K562 (cell line): ENCODE measurements at regions not wholly inside any gene's neighbourhood (a gene's known extent, or its start where the extent isn't known, plus 50 kb on each side); places are given as distances from the start of the nearest gene placed in this dataset.

ENCODE experiments used
- ATAC-seq: fragments of 200-7000 bp; cut with Tn5 transposase; 3 replicates; pipeline ENCODE4 v1.9.1; 2020; ENCODE audit warnings: moderate library complexity
- BruUV-seq: library from RNA; stranded (reverse); fragments of 400-500 nt; replicated peaks from 2 replicates; lab custom pipeline; 2021; lab: Mats Ljungman, UMichigan
- CTCF ChIA-PET: fragments of 300-600 bp; formaldehyde crosslinking; extraction: SDS; loops from one replicate; lab custom pipeline; 2021; ENCODE audit warnings: low intra/inter-chr PET ratio; lab: Yijun Ruan, JAX
- POLR2A ChIA-PET: fragments of 300-600, 350-650 bp; sonication (Branson Sonifier 250); formaldehyde crosslinking; extraction: SDS; loops from one replicate; lab custom pipeline; 2021; ENCODE audit warnings: antibody characterized with exemption, inconsistent platforms; lab: Yijun Ruan, JAX
- DNase-seq, 4 experiments: peaks; one replicate each; pipeline versions ENCODE4 v3.0.0 to v3.0.0-alpha.2; 2011 to 2018; ENCODE audit warnings: low spot score in 3 of 4, mixed read lengths in 3 of 4; ENCODE audit errors: extremely low read depth in 1 of 4
- FAIRE-seq: peaks from 2 replicates; lab custom pipeline; 2011; peaks lifted over from hg19 to GRCh38; lab: Jason Lieb, UNC
- H2AFZ ChIP-seq: 2 replicates; pipeline ENCODE4 v1.6.0; 2011; ENCODE audit warnings: low read depth, low read length, control low read depth, inconsistent platforms
- H3K27ac ChIP-seq: fragments of 200-600 bp; 3 replicates; pipeline ENCODE4 v1.8.0; 2011; ENCODE audit warnings: low read depth, mild to moderate bottlenecking, control low read depth, inconsistent platforms, low read length, moderate library complexity, mixed read lengths; ENCODE audit errors: extremely low read depth
- H3K27me3 ChIP-seq, 2 experiments: fragments of 300-600 bp in 1 of 2; 2 replicates in 1 of 2; 3 replicates in 1 of 2; pipeline versions ENCODE4 v1.6.0 to v1.8.0; 2011; ENCODE audit warnings: inconsistent platforms in 2 of 2, low read length in 2 of 2, mild to moderate bottlenecking in 1 of 2, mixed read lengths in 1 of 2, moderate library complexity in 1 of 2; ENCODE audit not compliant: control insufficient read depth in 2 of 2, insufficient read depth in 2 of 2
- H3K36me3 ChIP-seq: fragments of 300-600 bp; 3 replicates; pipeline ENCODE4 v1.8.0; 2011; ENCODE audit warnings: mild to moderate bottlenecking, low read length, inconsistent platforms; ENCODE audit not compliant: control insufficient read depth, insufficient read depth
- H3K4me1 ChIP-seq, 2 experiments: fragments of 200-600 bp in 1 of 2; replicated peaks in 1 of 2; 2 replicates in 1 of 2; 3 replicates in 1 of 2; pipeline versions ENCODE4 v1.5.1 to v1.8.0; 2011; ENCODE audit warnings: inconsistent platforms in 2 of 2, low read length in 2 of 2, mild to moderate bottlenecking in 1 of 2, mixed read lengths in 1 of 2, moderate library complexity in 1 of 2; ENCODE audit not compliant: control insufficient read depth in 2 of 2, insufficient read depth in 2 of 2
- H3K4me2 ChIP-seq: 2 replicates; pipeline ENCODE4 v1.6.1; 2011; ENCODE audit warnings: low read length, control low read depth, inconsistent platforms, mixed read lengths; ENCODE audit not compliant: insufficient read depth
- H3K4me3 ChIP-seq: fragments of 200-600 bp; sonication (generic), shearing (Covaris generic); 2 replicates; pipeline ENCODE4 v1.5.1; 2016; ENCODE audit warnings: control low read depth, inconsistent platforms
- H3K79me2 ChIP-seq: fragments of 200-600 bp; 3 replicates; pipeline ENCODE4 v1.8.0; 2011; ENCODE audit warnings: low read length, inconsistent platforms; ENCODE audit not compliant: control insufficient read depth, insufficient read depth
- H3K9ac ChIP-seq, 2 experiments: 2 replicates each; pipeline versions ENCODE4 v1.6.0 to v1.6.1; 2011; ENCODE audit warnings: low read depth in 2 of 2, low read length in 2 of 2, control low read depth in 1 of 2, inconsistent platforms in 1 of 2, mild to moderate bottlenecking in 1 of 2, mixed read lengths in 1 of 2; ENCODE audit not compliant: insufficient read depth in 1 of 2
- H3K9me1 ChIP-seq: one replicate; pipeline ENCODE4 v1.6.0; 2011; ENCODE audit warnings: inconsistent platforms, mild to moderate bottlenecking, low read length, moderate library complexity; ENCODE audit not compliant: control insufficient read depth, insufficient read depth
- H3K9me3 ChIP-seq: replicated peaks from 2 replicates; pipeline ENCODE4 v1.5.1; 2011; ENCODE audit warnings: low read depth, low read length, inconsistent platforms; ENCODE audit not compliant: control insufficient read depth, insufficient read depth
- H4K20me1 ChIP-seq: replicated peaks from 2 replicates; pipeline ENCODE4 v1.6.1; 2011; ENCODE audit warnings: low read length, inconsistent platforms, mixed read lengths; ENCODE audit not compliant: control insufficient read depth, insufficient read depth
- E2F3 ChIP-seq: fragments of 250-450 bp; sonication (Bioruptor Pico); IDR thresholded peaks from 2 replicates; pipeline ENCODE4 v1.4.0; 2020; ENCODE audit warnings: mild to moderate bottlenecking
- HDGF ChIP-seq: fragments of 450-650 bp; IDR thresholded peaks from 2 replicates; pipeline ENCODE4 v1.6.1; 2016
- KHSRP ChIP-seq: fragments of 450-650 bp; IDR thresholded peaks from 2 replicates; pipeline ENCODE4 v1.6.1; 2017
- STAG1 ChIP-seq: sonication (generic); formaldehyde crosslinking; IDR thresholded peaks from 2 replicates; pipeline ENCODE4 v1.5.0; 2020; ENCODE audit warnings: missing genetic modification reagents, borderline replicate concordance
- ZNF57 ChIP-seq: fragments of 450-650 bp; formaldehyde crosslinking; IDR thresholded peaks from 2 replicates; pipeline ENCODE4 v1.4.0; 2020; ENCODE audit warnings: mild to moderate bottlenecking, moderate library complexity
- ZNF764 ChIP-seq: fragments of 250-450 bp; sonication (Bioruptor Pico); IDR thresholded peaks from 2 replicates; pipeline ENCODE4 v1.4.0; 2020; ENCODE audit warnings: low read depth, mild to moderate bottlenecking, moderate library complexity
- ZNF77 ChIP-seq: fragments of 250-450 bp; sonication (Bioruptor Pico); IDR thresholded peaks from 2 replicates; pipeline ENCODE4 v1.5.0; 2020
- WGBS: fragments of 100-300 bp; shearing (Covaris generic); methylation state at CpG from one replicate; pipeline ENCODE4 v1.1.6; 2016; ENCODE audit warnings: low coverage, mixed read lengths; ENCODE audit not compliant: insufficient coverage; ENCODE audit errors: missing lambda C conversion rate; 5-methylcytosine and 5-hydroxymethylcytosine counted together
- in situ Hi-C: fragments of 300-500 bp; cut with MboI; formaldehyde crosslinking; loops from 4 replicates; pipeline ENCODE4 v1.15.0; 2018; ENCODE audit warnings: inconsistent platforms, mixed read lengths
- intact Hi-C: fragments of 100-400 bp; cut with micrococcal nuclease; formaldehyde crosslinking; loops from 2 replicates; pipeline ENCODE4 v1.14.2; 2022
- TF ChIP-seq, protein P1 (sequence below): fragments of 450-650 bp; IDR thresholded peaks from 2 replicates; pipeline ENCODE4 v1.6.1; 2018; ENCODE audit warnings: mild to moderate bottlenecking, low read depth; ENCODE audit not compliant: partially characterized antibody
- TF ChIP-seq, protein P2 (sequence below), 2 experiments: fragments of 450-650 bp in 1 of 2; sonication (generic) in 1 of 2; formaldehyde crosslinking in 1 of 2; IDR thresholded peaks in 1 of 2; conservative IDR thresholded peaks in 1 of 2; 2 replicates each; pipeline versions ENCODE4 v1.6.1 to v1.8.1; 2016 to 2023; ENCODE audit warnings: mild to moderate bottlenecking in 2 of 2, moderate library complexity in 2 of 2, inconsistent platforms in 1 of 2, missing genetic modification reagents in 1 of 2
- TF ChIP-seq, protein P3 (sequence below): sonication (generic); formaldehyde crosslinking; IDR thresholded peaks from 2 replicates; pipeline ENCODE4 v1.8.1; 2022; ENCODE audit warnings: missing genetic modification reagents

DNA sequence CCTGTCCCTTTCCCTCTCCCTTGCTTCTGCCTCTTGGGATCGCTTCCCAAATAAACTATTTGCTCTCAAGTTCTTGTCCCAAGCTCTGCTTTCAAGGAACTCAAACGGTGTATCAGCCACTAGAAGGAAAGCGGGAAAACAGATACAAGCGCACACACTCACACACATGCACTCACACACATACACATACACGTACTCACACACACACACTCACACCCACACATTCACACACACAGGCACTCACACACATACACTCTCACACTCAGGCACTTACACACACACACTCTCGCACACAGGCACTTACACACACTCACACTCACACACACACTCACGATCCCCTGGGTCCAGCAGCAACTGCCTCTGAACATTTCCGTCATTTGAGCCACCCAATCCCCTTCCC lies 121.9 kb downstream of the RAB11FIP2 start:
- FAIRE-seq (no peak), ATAC-seq (no peak), DNase-seq (no peak)
- WGBS: 8% methylated on average over 4 of the region's 8 CpGs
- Histone ChIP-seq H3K79me2 (no peaks in the 10 kb centered on the region), H3K9me3 (no peaks in the 10 kb centered on the region), H3K9ac (no peak overlapping the region), H3K4me1 (no peaks in the 10 kb centered on the region), H3K4me2 (no peak overlapping the region), H3K4me3 (no peak overlapping the region), H3K36me3 (no peaks in the 10 kb centered on the region), H3K9me1 (no peaks in the 10 kb centered on the region), H3K27me3 (peaks cover 0 to 14% of the 10 kb centered on the region in 2 experiments; a peak in 2 of 5 replicates), H4K20me1 (no peaks in the 10 kb centered on the region), H3K27ac (no peak overlapping the region), H2AFZ (no peak overlapping the region)
- no TSS peak for BruUV-seq
- ChIA-PET CTCF (no interaction called here), POLR2A (interaction anchor here (0.7 kb wide), 1 partner anchor 47 kb away, joined by 6 read pairs; no protein-coding TSS in a partner anchor)
- intact Hi-C loops (no loop called here), in situ Hi-C loops (no loop called here)
- no peak for TF ChIP-seq ZNF57 (CRISPR knock-in tag)
- TF ChIP-seq, protein P1, sequence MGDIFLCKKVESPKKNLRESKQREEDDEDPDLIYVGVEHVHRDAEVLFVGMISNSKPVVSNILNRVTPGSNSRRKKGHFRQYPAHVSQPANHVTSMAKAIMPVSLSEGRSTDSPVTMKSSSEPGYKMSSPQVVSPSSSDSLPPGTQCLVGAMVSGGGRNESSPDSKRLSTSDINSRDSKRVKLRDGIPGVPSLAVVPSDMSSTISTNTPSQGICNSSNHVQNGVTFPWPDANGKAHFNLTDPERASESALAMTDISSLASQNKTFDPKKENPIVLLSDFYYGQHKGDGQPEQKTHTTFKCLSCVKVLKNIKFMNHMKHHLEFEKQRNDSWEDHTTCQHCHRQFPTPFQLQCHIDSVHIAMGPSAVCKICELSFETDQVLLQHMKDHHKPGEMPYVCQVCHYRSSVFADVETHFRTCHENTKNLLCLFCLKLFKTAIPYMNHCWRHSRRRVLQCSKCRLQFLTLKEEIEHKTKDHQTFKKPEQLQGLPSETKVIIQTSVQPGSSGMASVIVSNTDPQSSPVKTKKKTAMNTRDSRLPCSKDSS: no peak
- no peak for TF ChIP-seq HDGF
- no peak for TF ChIP-seq KHSRP
- no peak for TF ChIP-seq ZNF77 (CRISPR knock-in tag)
- no peak for TF ChIP-seq STAG1 (CRISPR knock-in tag)
- TF ChIP-seq, protein P2, sequence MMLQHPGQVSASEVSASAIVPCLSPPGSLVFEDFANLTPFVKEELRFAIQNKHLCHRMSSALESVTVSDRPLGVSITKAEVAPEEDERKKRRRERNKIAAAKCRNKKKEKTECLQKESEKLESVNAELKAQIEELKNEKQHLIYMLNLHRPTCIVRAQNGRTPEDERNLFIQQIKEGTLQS (IDR thresholded peaks at IDR 0.05): no peak
- TF ChIP-seq, protein P2 (CRISPR knock-in tag; conservative IDR thresholded peaks at IDR 0.05): no peak
- TF ChIP-seq ZNF764 (CRISPR knock-in tag): no peak
- TF ChIP-seq, protein P3, sequence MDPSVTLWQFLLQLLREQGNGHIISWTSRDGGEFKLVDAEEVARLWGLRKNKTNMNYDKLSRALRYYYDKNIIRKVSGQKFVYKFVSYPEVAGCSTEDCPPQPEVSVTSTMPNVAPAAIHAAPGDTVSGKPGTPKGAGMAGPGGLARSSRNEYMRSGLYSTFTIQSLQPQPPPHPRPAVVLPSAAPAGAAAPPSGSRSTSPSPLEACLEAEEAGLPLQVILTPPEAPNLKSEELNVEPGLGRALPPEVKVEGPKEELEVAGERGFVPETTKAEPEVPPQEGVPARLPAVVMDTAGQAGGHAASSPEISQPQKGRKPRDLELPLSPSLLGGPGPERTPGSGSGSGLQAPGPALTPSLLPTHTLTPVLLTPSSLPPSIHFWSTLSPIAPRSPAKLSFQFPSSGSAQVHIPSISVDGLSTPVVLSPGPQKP (CRISPR knock-in tag): no peak
- TF ChIP-seq E2F3 (CRISPR knock-in tag): no peak
